22Rv1 (cell line): ENCODE measurements at regions not wholly inside any gene's neighbourhood (a gene's known extent, or its start where the extent isn't known, plus 50 kb on each side); places are given as distances from the start of the nearest gene placed in this dataset.

Experiments
- H3K27ac ChIP-seq: fragments of 450-650 bp; 2 replicates; pipeline ENCODE4 v1.5.1; 2017
- CTCF ChIP-seq: fragments of 450-650 bp; IDR thresholded peaks from 2 replicates; pipeline ENCODE4 v1.5.1; 2017; ENCODE audit warnings: mild to moderate bottlenecking
- ZFX ChIP-seq: fragments of 450-650 bp; IDR thresholded peaks from 2 replicates; pipeline ENCODE4 v1.6.1; 2017; ENCODE audit warnings: antibody characterized with exemption, borderline replicate concordance

GRCh38 chr2:23326330-23326729 is 58.6 kb upstream of the KLHL29 start:
- TF ChIP-seq CTCF (no peak), ZFX (no peak)
- no peak overlapping the region for H3K27ac ChIP-seq

- TF ChIP-seq CTCF (no peak), ZFX (no peak)
- H3K27ac ChIP-seq, result no peak overlapping the region
These were observed 57.6 kb upstream of the KLHL29 start for GRCh38 chr2:23327416-23327815.

- TF ChIP-seq CTCF, result no peak
- H3K27ac ChIP-seq, result no peak overlapping the region
These were observed 57.1 kb upstream of the KLHL29 start for GRCh38 chr2:23327887-23328286.

- TF ChIP-seq CTCF (no peak), ZFX (no peak)
- H3K27ac ChIP-seq, result no peak overlapping the region
These were observed 54.8 kb upstream of the KLHL29 start for GRCh38 chr2:23330214-23330613.
